Keratinocyte (primary cell): ENCODE measurements at regions not wholly inside any gene's neighbourhood (a gene's known extent, or its start where the extent isn't known, plus 50 kb on each side); places are given as distances from the start of the nearest gene placed in this dataset.

Experiments used
- DNase-seq: peaks from one replicate; pipeline ENCODE4 v3.0.0-alpha.2; 2011; ENCODE audit warnings: low read depth, missing footprints, low spot score
- FAIRE-seq: peaks from 2 replicates; lab custom pipeline; 2011; peaks lifted over from hg19 to GRCh38; lab: Jason Lieb, UNC
- H2AFZ ChIP-seq: 2 replicates; pipeline ENCODE4 v1.6.0; 2012; ENCODE audit warnings: low read length, control low read depth, inconsistent platforms; ENCODE audit not compliant: control insufficient read depth
- H3K27ac ChIP-seq: 2 replicates; pipeline ENCODE4 v1.5.1; 2011; ENCODE audit warnings: low read length; ENCODE audit not compliant: control insufficient read depth, insufficient read depth
- H3K27me3 ChIP-seq: 3 replicates; pipeline ENCODE4 v1.6.0; 2011; ENCODE audit warnings: low read length; ENCODE audit not compliant: control insufficient read depth, insufficient read depth; ENCODE audit errors: extremely low read depth
- H3K36me3 ChIP-seq, 2 experiments: 2 replicates in 1 of 2; 3 replicates in 1 of 2; pipeline ENCODE4 v1.5.1; 2011; ENCODE audit warnings: low read length in 2 of 2, mild to moderate bottlenecking in 1 of 2; ENCODE audit not compliant: control insufficient read depth in 2 of 2, insufficient read depth in 2 of 2; ENCODE audit errors: extremely low read depth in 1 of 2
- H3K4me1 ChIP-seq: 3 replicates; pipeline ENCODE4 v1.5.1; 2011; ENCODE audit warnings: low read length; ENCODE audit not compliant: control insufficient read depth, insufficient read depth; ENCODE audit errors: extremely low read depth
- H3K4me2 ChIP-seq: 3 replicates; pipeline ENCODE4 v1.6.0; 2011; ENCODE audit warnings: low read depth, low read length; ENCODE audit not compliant: control insufficient read depth, insufficient read depth; ENCODE audit errors: extremely low read depth
- H3K4me3 ChIP-seq, 3 experiments: fragments of 200-600 bp in 1 of 3; sonication (generic) in 1 of 3; 2 replicates in 2 of 3; 3 replicates in 1 of 3; pipeline ENCODE4 v1.5.1; 2011 to 2016; ENCODE audit warnings: low read length in 3 of 3, mild to moderate bottlenecking in 3 of 3, control low read depth in 2 of 3, inconsistent platforms in 1 of 3, low read depth in 1 of 3, mixed read lengths in 1 of 3, mixed run types in 1 of 3, moderate library complexity in 1 of 3; ENCODE audit not compliant: control insufficient read depth in 2 of 3, insufficient read depth in 2 of 3; ENCODE audit errors: extremely low read depth in 1 of 3
- H3K79me2 ChIP-seq: 2 replicates; pipeline ENCODE4 v1.6.0; 2012; ENCODE audit warnings: low read length; ENCODE audit not compliant: control insufficient read depth, insufficient read depth
- H3K9ac ChIP-seq: 3 replicates; pipeline ENCODE4 v1.6.0; 2011; ENCODE audit warnings: low read length; ENCODE audit not compliant: control insufficient read depth, insufficient read depth; ENCODE audit errors: extremely low read depth
- H3K9me1 ChIP-seq: 3 replicates; pipeline ENCODE4 v1.6.0; 2011; ENCODE audit warnings: low read length; ENCODE audit not compliant: control insufficient read depth, insufficient read depth; ENCODE audit errors: extremely low read depth
- H3K9me3 ChIP-seq: 2 replicates; pipeline ENCODE4 v1.5.1; 2012; ENCODE audit warnings: low read depth, low read length; ENCODE audit not compliant: control insufficient read depth
- H4K20me1 ChIP-seq: 3 replicates; pipeline ENCODE4 v1.6.0; 2011; ENCODE audit warnings: low read length; ENCODE audit not compliant: control insufficient read depth, insufficient read depth; ENCODE audit errors: extremely low read depth
- EZH2 ChIP-seq: IDR thresholded peaks from one replicate; pipeline ENCODE4 v1.6.1; 2012; ENCODE audit warnings: inconsistent platforms, mild to moderate bottlenecking, low read length, moderate library complexity
- dilution Hi-C: fragments of 300-500 bp; cut with MboI; formaldehyde crosslinking; loops from one replicate; pipeline ENCODE4 v1.7.0; 2020; ENCODE audit warnings: low sequenced_read_pairs; ENCODE audit not compliant: extremely low pct_ligation_motif_present
- TF ChIP-seq, protein P1 (sequence below), 3 experiments: IDR thresholded peaks in 1 of 3; conservative IDR thresholded peaks in 1 of 3; optimal IDR thresholded peaks in 1 of 3; 2 replicates in 2 of 3; 3 replicates in 1 of 3; pipeline versions ENCODE3 to v1.5.1; 2011; ENCODE audit warnings: low read length in 3 of 3, mild to moderate bottlenecking in 3 of 3, moderate library complexity in 2 of 3, control low read depth in 1 of 3, inconsistent platforms in 1 of 3; ENCODE audit not compliant: insufficient read depth in 2 of 3; ENCODE audit errors: extremely low read depth in 1 of 3

GRCh38 chr1:199221371-199222150 lies 582.7 kb downstream of the PTPRC start:
- H3K36me3 ChIP-seq: no peaks in the 10 kb centered on the region
- DNase-seq: no peak
- TF ChIP-seq EZH2: no peak
- TF ChIP-seq, protein P1, sequence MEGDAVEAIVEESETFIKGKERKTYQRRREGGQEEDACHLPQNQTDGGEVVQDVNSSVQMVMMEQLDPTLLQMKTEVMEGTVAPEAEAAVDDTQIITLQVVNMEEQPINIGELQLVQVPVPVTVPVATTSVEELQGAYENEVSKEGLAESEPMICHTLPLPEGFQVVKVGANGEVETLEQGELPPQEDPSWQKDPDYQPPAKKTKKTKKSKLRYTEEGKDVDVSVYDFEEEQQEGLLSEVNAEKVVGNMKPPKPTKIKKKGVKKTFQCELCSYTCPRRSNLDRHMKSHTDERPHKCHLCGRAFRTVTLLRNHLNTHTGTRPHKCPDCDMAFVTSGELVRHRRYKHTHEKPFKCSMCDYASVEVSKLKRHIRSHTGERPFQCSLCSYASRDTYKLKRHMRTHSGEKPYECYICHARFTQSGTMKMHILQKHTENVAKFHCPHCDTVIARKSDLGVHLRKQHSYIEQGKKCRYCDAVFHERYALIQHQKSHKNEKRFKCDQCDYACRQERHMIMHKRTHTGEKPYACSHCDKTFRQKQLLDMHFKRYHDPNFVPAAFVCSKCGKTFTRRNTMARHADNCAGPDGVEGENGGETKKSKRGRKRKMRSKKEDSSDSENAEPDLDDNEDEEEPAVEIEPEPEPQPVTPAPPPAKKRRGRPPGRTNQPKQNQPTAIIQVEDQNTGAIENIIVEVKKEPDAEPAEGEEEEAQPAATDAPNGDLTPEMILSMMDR (optimal IDR thresholded peaks at IDR 0.05 in 1 of 3, IDR thresholded peaks at IDR 0.05 in 1 of 3, conservative IDR thresholded peaks at IDR 0.05 in 1 of 3; ENCODE audit: extremely low read depth in 1 of 3, insufficient read depth in 2 of 3, low read length in 3 of 3): no peak
- no peaks in the 10 kb centered on the region for H3K27me3 ChIP-seq
- H3K4me3 ChIP-seq: no peak overlapping the region
- no peaks in the 10 kb centered on the region for H4K20me1 ChIP-seq
- no peaks in the 10 kb centered on the region for H3K9me1 ChIP-seq
- H3K4me1 ChIP-seq: peaks cover 9% of the 10 kb centered on the region
- no peak for FAIRE-seq
- H3K79me2 ChIP-seq: no peaks in the 10 kb centered on the region
- no peak overlapping the region for H3K4me2 ChIP-seq
- no peak overlapping the region for H2AFZ ChIP-seq
- no peaks in the 10 kb centered on the region for H3K9me3 ChIP-seq
- dilution Hi-C loops: no loop called here
- no peak overlapping the region for H3K9ac ChIP-seq
- H3K27ac ChIP-seq: no peak overlapping the region

- Histone ChIP-seq H3K9ac (no peak overlapping the region), H3K27me3 (no peaks in the 10 kb centered on the region), H3K4me1 (peaks cover 12% of the 10 kb centered on the region), H4K20me1 (no peaks in the 10 kb centered on the region), H3K27ac (no peak overlapping the region), H3K9me3 (no peaks in the 10 kb centered on the region), H3K4me3 (no peak overlapping the region), H3K36me3 (no peaks in the 10 kb centered on the region), H3K9me1 (no peaks in the 10 kb centered on the region), H3K4me2 (no peak overlapping the region), H2AFZ (no peak overlapping the region), H3K79me2 (no peaks in the 10 kb centered on the region)
- DNase-seq (no peak), FAIRE-seq (no peak)
- dilution Hi-C loops: no loop called here
- TF ChIP-seq EZH2: no peak
- TF ChIP-seq, protein P1 (optimal IDR thresholded peaks at IDR 0.05 in 1 of 3, IDR thresholded peaks at IDR 0.05 in 1 of 3, conservative IDR thresholded peaks at IDR 0.05 in 1 of 3; ENCODE audit: extremely low read depth in 1 of 3, insufficient read depth in 2 of 3, low read length in 3 of 3): no peak
Measured at GRCh38 chr1:199223936-199224335, 585.1 kb downstream of the PTPRC start.
